ENCODE measurements at regions not wholly inside any gene's neighbourhood (a gene's known extent, or its start where the extent isn't known, plus 50 kb on each side); places are given as distances from the start of the nearest gene placed in this dataset.

DNA sequence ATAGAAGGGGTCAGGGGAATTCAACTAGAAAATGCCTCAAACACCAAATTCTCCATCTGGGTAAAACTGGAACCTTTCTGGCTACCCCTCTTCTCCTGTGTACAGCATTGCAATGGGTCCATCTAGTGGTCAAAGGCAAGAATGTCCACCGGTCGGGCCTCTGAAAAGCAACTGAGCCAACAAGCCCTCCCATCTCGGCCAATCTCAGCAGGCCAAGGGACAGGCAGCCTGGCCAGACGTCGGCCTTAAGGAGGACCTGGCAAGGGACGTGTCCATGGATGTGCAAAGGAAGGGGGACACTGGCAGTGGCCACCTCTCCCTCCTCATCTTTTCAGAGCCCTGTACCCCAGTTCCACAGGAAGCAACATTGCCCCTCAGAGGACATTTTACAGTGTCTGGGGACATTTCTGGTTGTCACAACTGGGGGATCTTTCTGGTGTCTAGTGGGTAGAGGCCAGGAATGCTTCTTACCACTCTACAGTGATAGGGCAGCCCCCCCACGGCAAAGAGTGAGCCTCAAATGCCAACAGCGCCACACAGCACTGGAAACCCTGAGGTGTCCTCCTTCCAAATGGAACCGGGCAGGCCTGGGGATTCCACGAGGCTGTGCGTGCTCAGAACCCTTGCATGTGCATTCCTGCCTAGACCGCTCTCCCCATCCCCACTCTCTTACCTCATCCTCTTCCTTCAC, 99.8 kb upstream of the FOXA2 start:
- POLR2A ChIA-PET (ENCODE audit: low non-redundant PET): no interaction called here
- DNase-seq (ENCODE audit: low spot score): peak; percentile 77
- H3K27ac ChIP-seq: no peak overlapping the region
- TF ChIP-seq, protein P1, sequence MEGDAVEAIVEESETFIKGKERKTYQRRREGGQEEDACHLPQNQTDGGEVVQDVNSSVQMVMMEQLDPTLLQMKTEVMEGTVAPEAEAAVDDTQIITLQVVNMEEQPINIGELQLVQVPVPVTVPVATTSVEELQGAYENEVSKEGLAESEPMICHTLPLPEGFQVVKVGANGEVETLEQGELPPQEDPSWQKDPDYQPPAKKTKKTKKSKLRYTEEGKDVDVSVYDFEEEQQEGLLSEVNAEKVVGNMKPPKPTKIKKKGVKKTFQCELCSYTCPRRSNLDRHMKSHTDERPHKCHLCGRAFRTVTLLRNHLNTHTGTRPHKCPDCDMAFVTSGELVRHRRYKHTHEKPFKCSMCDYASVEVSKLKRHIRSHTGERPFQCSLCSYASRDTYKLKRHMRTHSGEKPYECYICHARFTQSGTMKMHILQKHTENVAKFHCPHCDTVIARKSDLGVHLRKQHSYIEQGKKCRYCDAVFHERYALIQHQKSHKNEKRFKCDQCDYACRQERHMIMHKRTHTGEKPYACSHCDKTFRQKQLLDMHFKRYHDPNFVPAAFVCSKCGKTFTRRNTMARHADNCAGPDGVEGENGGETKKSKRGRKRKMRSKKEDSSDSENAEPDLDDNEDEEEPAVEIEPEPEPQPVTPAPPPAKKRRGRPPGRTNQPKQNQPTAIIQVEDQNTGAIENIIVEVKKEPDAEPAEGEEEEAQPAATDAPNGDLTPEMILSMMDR (conservative IDR thresholded peaks at IDR 0.05; ENCODE audit: low read depth): peak; percentile 94
- CTCF ChIA-PET: interaction anchor here (0.6 to 2.9 kb wide), 13 partner anchors 11 to 623 kb away, joined by 3 to 37 read pairs (median 3); no protein-coding TSS in a partner anchor

GRCh38 chr20:22684763-22685443, 100.5 kb upstream of the FOXA2 start:
- TF ChIP-seq, protein P1 (conservative IDR thresholded peaks at IDR 0.05; ENCODE audit: low read depth): 0 out of 2 replicates have a peak, but pooled peaks have one; percentile 15
- ChIA-PET CTCF (interaction anchor here (0.6 to 2.9 kb wide), 8 partner anchors 11 to 624 kb away, joined by 3 to 37 read pairs (median 4); no protein-coding TSS in a partner anchor), POLR2A (ENCODE audit: low non-redundant PET) (no interaction called here)
- H3K27ac ChIP-seq: no peak overlapping the region
- DNase-seq (ENCODE audit: low spot score): peak; percentile 24

- ChIA-PET CTCF (interaction anchor here (1.1 kb wide), 1 partner anchor 359 kb away, joined by 4 read pairs; no protein-coding TSS in a partner anchor), POLR2A (ENCODE audit: low non-redundant PET) (no interaction called here)
- H3K27ac ChIP-seq: no peak overlapping the region
- TF ChIP-seq, protein P1 (conservative IDR thresholded peaks at IDR 0.05; ENCODE audit: low read depth): no peak
- peak; percentile 64 for DNase-seq (ENCODE audit: low spot score)
These were observed 101.7 kb upstream of the FOXA2 start for GRCh38 chr20:22686097-22686496.

DNA sequence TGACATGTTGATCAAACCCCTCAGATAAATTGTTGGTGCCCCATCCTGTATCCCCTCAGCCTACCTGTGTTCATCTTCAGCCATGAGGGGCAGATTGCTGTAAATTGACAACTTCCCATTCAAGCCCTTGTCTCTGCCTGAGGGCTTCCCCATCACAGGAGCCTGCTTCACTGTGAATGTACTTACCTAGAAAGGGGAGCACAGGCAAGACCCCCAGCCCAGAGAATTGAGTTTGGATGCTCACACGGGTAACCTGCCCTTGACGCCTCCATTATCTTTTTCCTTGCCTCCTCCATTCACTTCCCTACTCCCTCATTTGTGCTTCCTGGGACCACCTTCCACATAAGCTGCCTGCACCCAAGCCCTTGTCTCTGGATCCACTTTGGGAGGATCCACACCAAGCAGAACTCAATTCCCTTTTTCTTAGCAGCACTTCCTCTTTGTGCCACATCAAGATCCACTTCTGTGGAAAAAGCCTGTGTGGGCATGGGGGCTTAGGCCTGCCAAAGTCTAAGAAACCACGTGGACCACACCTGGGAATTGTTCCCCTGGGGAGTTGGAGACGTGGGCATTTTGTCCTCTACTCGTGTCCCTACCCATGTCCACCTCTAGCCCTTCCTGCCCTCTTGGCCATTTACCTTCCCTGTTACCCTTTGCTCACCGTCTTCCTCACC, 103.4 kb upstream of the FOXA2 start:
- CTCF ChIA-PET: no interaction called here
- TF ChIP-seq, protein P1 (conservative IDR thresholded peaks at IDR 0.05; ENCODE audit: low read depth): no peak
- DNase-seq (ENCODE audit: low spot score): no peak

GRCh38 chr20:22688485-22688884, 104.1 kb upstream of the FOXA2 start:
- TF ChIP-seq, protein P1 (conservative IDR thresholded peaks at IDR 0.05; ENCODE audit: low read depth): no peak
- no peak overlapping the region for H3K27ac ChIP-seq
- CTCF ChIA-PET: no interaction called here
- POLR2A ChIA-PET (ENCODE audit: low non-redundant PET): no interaction called here
- no peak for DNase-seq (ENCODE audit: low spot score)

More for the DNA sequence above, 103.4 kb upstream of the FOXA2 start:
- POLR2A ChIA-PET (ENCODE audit: low non-redundant PET): no interaction called here
- H3K27ac ChIP-seq: no peak overlapping the region

DNA sequence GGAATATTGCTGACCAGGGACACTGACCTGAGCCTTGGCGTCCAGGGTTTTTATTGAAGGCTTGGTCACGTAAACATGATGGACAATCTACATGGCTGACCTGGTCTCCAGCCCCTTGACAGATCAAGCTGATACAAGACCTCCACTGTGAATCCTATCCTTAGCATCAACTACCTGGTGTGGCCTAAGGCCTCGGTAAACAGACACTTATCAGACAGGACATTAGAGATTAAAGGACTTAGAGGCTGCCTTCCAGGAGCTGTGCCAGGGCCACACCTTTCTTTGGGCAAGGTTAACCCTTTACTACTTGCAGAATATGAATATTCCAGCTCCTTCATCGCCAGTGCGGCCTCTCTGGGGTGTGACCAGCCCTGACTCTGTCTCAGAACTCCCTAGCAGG, 104.9 kb upstream of the FOXA2 start:
- no peak for DNase-seq (ENCODE audit: low spot score)
- ChIA-PET POLR2A (ENCODE audit: low non-redundant PET) (interaction anchor here (0.7 kb wide), 1 partner anchor 651 kb away, joined by 3 read pairs; no protein-coding TSS in a partner anchor), CTCF (interaction anchor here (4.3 kb wide), 1 partner anchor 651 kb away, joined by 35 read pairs; no protein-coding TSS in a partner anchor)
- TF ChIP-seq, protein P1 (conservative IDR thresholded peaks at IDR 0.05; ENCODE audit: low read depth): no peak
- no peak overlapping the region for H3K27ac ChIP-seq
